Activated naive CD8-positive, alpha-beta T cell treated with anti-CD3 and anti-CD28 coated beads, Interleukin-2, amount 50 U/mL, for 24 hours (primary cell): ENCODE measurements at regions not wholly inside any gene's neighbourhood (a gene's known extent, or its start where the extent isn't known, plus 50 kb on each side); places are given as distances from the start of the nearest gene placed in this dataset.

Experiments
- ATAC-seq: fragments of 150-1000 bp; cut with Tn5 transposase; one replicate; pipeline ENCODE4 v1.10.0; 2021
- DNase-seq: peaks from one replicate; pipeline ENCODE4 v3.0.0; 2021
- H3K27ac Mint-ChIP-seq: one replicate; pipeline ENCODE4 v1.8.0; 2021; ENCODE audit warnings: mild to moderate bottlenecking, mixed read lengths
- H3K27me3 Mint-ChIP-seq: one replicate; pipeline ENCODE4 v1.8.0; 2021; ENCODE audit warnings: mixed read lengths
- H3K36me3 Mint-ChIP-seq: one replicate; pipeline ENCODE4 v1.8.0; 2021; ENCODE audit warnings: low read depth, mixed read lengths
- H3K4me1 Mint-ChIP-seq: one replicate; pipeline ENCODE4 v1.8.0; 2021; ENCODE audit warnings: mixed read lengths
- H3K4me3 Mint-ChIP-seq: one replicate; pipeline ENCODE4 v1.8.0; 2021; ENCODE audit warnings: mild to moderate bottlenecking, moderate library complexity, mixed read lengths
- H3K9me3 Mint-ChIP-seq: one replicate; pipeline ENCODE4 v1.8.0; 2021; ENCODE audit warnings: mixed read lengths

- peaks cover 16% of the 10 kb centered on the region for H3K4me1 Mint-ChIP-seq
- DNase-seq, result no peak
- H3K36me3 Mint-ChIP-seq, result no peaks in the 10 kb centered on the region
- no peak overlapping the region for H3K4me3 Mint-ChIP-seq
- no peaks in the 10 kb centered on the region for H3K9me3 Mint-ChIP-seq
- no peak overlapping the region for H3K27ac Mint-ChIP-seq
- peaks cover 3% of the 10 kb centered on the region for H3K27me3 Mint-ChIP-seq
- peak; percentile 29 for ATAC-seq
Measured at GRCh38 chr13:30565658-30566057, 52.1 kb upstream of the USPL1 start.

- DNase-seq, result no peak
- no peaks in the 10 kb centered on the region for H3K9me3 Mint-ChIP-seq
- peak; percentile 44 for ATAC-seq
- no peaks in the 10 kb centered on the region for H3K36me3 Mint-ChIP-seq
- no peak overlapping the region for H3K4me3 Mint-ChIP-seq
- no peak overlapping the region for H3K27ac Mint-ChIP-seq
- H3K27me3 Mint-ChIP-seq, result no peaks in the 10 kb centered on the region
- peaks cover 21% of the 10 kb centered on the region for H3K4me1 Mint-ChIP-seq
Measured at GRCh38 chr13:30567072-30567471, 50.6 kb upstream of the USPL1 start.
